MM.1S (cell line): ENCODE measurements at regions not wholly inside any gene's neighbourhood (a gene's known extent, or its start where the extent isn't known, plus 50 kb on each side); places are given as distances from the start of the nearest gene placed in this dataset.

ENCODE experiments used
- DNase-seq: peaks from one replicate; pipeline ENCODE4 v3.0.0-alpha.2; 2015
- H2AFZ ChIP-seq: fragments of 300-600 bp; sonication (generic); 2 replicates; pipeline ENCODE4 v1.6.0; 2016; ENCODE audit warnings: antibody characterized with exemption, low read length
- H3F3A ChIP-seq: fragments of 300-600 bp; sonication (generic); 2 replicates; pipeline ENCODE4 v1.6.1; 2016; ENCODE audit warnings: mild to moderate bottlenecking, antibody characterized with exemption, low read length, moderate library complexity, mixed read lengths; ENCODE audit not compliant: insufficient read depth
- H3K27ac ChIP-seq: fragments of 300-600 bp; sonication (generic); 2 replicates; pipeline ENCODE4 v1.5.1; 2016; ENCODE audit warnings: mild to moderate bottlenecking, low read length
- H3K27me3 ChIP-seq: fragments of 300-600 bp; sonication (generic); replicated peaks from 2 replicates; pipeline ENCODE4 v1.6.0; 2016; ENCODE audit warnings: low read length; ENCODE audit not compliant: insufficient read depth
- H3K36me3 ChIP-seq: fragments of 300-600 bp; sonication (generic); replicated peaks from 2 replicates; pipeline ENCODE4 v1.6.1; 2016; ENCODE audit warnings: mild to moderate bottlenecking, low read length, mixed read lengths; ENCODE audit not compliant: insufficient read depth
- H3K4me1 ChIP-seq: fragments of 300-600 bp; sonication (generic); 2 replicates; pipeline ENCODE4 v1.6.1; 2016; ENCODE audit warnings: low read length, mixed read lengths
- H3K4me2 ChIP-seq: fragments of 300-600 bp; sonication (generic); 2 replicates; pipeline ENCODE4 v1.6.0; 2016; ENCODE audit warnings: low read depth, low read length
- H3K4me3 ChIP-seq: fragments of 300-600 bp; sonication (generic); 2 replicates; pipeline ENCODE4 v1.5.1; 2016; ENCODE audit warnings: low read length, mixed read lengths
- H3K79me2 ChIP-seq: fragments of 300-600 bp; sonication (generic); 2 replicates; pipeline ENCODE4 v1.6.1; 2016; ENCODE audit warnings: mixed run types, low read length, mixed read lengths
- H3K9ac ChIP-seq: fragments of 300-600 bp; sonication (generic); 2 replicates; pipeline ENCODE4 v1.6.1; 2016; ENCODE audit warnings: low read length, mixed read lengths
- H3K9me2 ChIP-seq: fragments of 300-600 bp; sonication (generic); replicated peaks from 2 replicates; pipeline ENCODE4 v1.6.1; 2016; ENCODE audit warnings: mild to moderate bottlenecking, low read length, mixed read lengths; ENCODE audit not compliant: insufficient read depth
- H3K9me3 ChIP-seq: fragments of 300-600 bp; sonication (generic); replicated peaks from 2 replicates; pipeline ENCODE4 v1.6.1; 2016; ENCODE audit warnings: mild to moderate bottlenecking, low read length, mixed read lengths; ENCODE audit not compliant: insufficient read depth
- H4K20me1 ChIP-seq: fragments of 300-600 bp; sonication (generic); 2 replicates; pipeline ENCODE4 v1.6.1; 2016; ENCODE audit warnings: mild to moderate bottlenecking, low read length, moderate library complexity, mixed read lengths; ENCODE audit not compliant: insufficient read depth
- EZH2 ChIP-seq: fragments of 300-600 bp; sonication (generic); optimal IDR thresholded peaks from 2 replicates; pipeline ENCODE3; 2017; ENCODE audit warnings: low read depth, mild to moderate bottlenecking, antibody characterized with exemption, low read length, mixed read lengths
- EZH2phosphoT487 ChIP-seq: fragments of 300-600 bp; sonication (generic); IDR thresholded peaks from 2 replicates; pipeline ENCODE4 v1.6.1; 2018; ENCODE audit warnings: antibody characterized with exemption, low read length
- TF ChIP-seq, protein P1 (sequence below): fragments of 300-600 bp; sonication (generic); IDR thresholded peaks from 2 replicates; pipeline ENCODE4 v1.5.1; 2016; ENCODE audit warnings: antibody characterized with exemption, low read length, mixed read lengths

DNA sequence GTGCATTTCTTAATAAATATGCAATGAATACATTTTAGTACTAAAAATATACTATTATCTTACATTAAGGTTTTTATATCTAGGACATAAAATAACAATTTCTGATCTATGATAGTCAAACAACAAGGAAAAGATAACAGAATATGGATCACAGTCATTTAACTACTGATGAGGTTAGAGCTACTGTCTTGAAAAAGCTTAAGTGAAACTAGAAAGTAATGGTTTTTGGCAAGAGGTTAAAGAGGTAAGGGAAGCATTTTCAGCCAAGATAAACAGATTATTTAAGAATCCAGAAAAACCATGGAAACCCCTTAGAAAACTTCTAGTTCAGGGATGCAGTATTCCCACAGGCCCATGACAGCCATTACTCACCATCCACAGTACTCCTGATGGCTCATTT, 787.4 kb downstream of the DACH1 start:
- Histone ChIP-seq H3F3A (no peaks in the 10 kb centered on the region), H3K27ac (no peak overlapping the region), H3K4me3 (no peak overlapping the region), H2AFZ (no peak overlapping the region), H3K79me2 (no peaks in the 10 kb centered on the region), H3K4me2 (no peak overlapping the region), H3K27me3 (no peaks in the 10 kb centered on the region), H3K36me3 (no peaks in the 10 kb centered on the region), H3K9ac (no peak overlapping the region), H4K20me1 (no peaks in the 10 kb centered on the region), H3K4me1 (no peaks in the 10 kb centered on the region), H3K9me2 (no peaks in the 10 kb centered on the region), H3K9me3 (no peaks in the 10 kb centered on the region)
- TF ChIP-seq, protein P1, sequence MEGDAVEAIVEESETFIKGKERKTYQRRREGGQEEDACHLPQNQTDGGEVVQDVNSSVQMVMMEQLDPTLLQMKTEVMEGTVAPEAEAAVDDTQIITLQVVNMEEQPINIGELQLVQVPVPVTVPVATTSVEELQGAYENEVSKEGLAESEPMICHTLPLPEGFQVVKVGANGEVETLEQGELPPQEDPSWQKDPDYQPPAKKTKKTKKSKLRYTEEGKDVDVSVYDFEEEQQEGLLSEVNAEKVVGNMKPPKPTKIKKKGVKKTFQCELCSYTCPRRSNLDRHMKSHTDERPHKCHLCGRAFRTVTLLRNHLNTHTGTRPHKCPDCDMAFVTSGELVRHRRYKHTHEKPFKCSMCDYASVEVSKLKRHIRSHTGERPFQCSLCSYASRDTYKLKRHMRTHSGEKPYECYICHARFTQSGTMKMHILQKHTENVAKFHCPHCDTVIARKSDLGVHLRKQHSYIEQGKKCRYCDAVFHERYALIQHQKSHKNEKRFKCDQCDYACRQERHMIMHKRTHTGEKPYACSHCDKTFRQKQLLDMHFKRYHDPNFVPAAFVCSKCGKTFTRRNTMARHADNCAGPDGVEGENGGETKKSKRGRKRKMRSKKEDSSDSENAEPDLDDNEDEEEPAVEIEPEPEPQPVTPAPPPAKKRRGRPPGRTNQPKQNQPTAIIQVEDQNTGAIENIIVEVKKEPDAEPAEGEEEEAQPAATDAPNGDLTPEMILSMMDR: no peak
- no peak for TF ChIP-seq EZH2
- TF ChIP-seq EZH2phosphoT487: no peak
- DNase-seq: no peak

DNA sequence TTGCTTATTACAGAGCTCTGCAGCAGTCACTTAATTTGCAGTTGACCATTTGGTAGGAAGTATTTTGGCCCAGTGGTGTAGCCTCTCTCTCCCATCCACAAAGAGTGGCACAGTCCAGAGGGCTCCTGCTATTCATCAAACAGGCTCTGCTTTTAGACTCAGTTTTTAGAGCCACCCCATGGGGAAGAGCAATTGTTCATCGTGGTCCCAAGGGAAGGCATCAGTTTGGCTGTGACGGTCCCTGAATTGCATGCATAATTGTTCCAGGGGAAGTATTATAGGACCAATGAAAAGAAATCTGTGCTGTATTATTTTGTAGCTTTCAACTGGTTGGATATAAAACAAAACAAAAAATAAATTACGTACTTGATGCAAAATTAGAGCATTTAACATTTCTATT, 799.0 kb downstream of the DACH1 start:
- Histone ChIP-seq H3K9ac (no peak overlapping the region), H3F3A (no peaks in the 10 kb centered on the region), H3K9me3 (no peaks in the 10 kb centered on the region), H3K4me1 (no peaks in the 10 kb centered on the region), H3K27ac (no peak overlapping the region), H4K20me1 (no peaks in the 10 kb centered on the region), H3K9me2 (no peaks in the 10 kb centered on the region), H3K36me3 (no peaks in the 10 kb centered on the region), H2AFZ (no peak overlapping the region), H3K27me3 (no peaks in the 10 kb centered on the region), H3K4me3 (no peak overlapping the region), H3K4me2 (no peak overlapping the region), H3K79me2 (no peaks in the 10 kb centered on the region)
- no peak for DNase-seq
- no peak for TF ChIP-seq EZH2
- TF ChIP-seq, protein P1: no peak
- TF ChIP-seq EZH2phosphoT487: no peak

DNA sequence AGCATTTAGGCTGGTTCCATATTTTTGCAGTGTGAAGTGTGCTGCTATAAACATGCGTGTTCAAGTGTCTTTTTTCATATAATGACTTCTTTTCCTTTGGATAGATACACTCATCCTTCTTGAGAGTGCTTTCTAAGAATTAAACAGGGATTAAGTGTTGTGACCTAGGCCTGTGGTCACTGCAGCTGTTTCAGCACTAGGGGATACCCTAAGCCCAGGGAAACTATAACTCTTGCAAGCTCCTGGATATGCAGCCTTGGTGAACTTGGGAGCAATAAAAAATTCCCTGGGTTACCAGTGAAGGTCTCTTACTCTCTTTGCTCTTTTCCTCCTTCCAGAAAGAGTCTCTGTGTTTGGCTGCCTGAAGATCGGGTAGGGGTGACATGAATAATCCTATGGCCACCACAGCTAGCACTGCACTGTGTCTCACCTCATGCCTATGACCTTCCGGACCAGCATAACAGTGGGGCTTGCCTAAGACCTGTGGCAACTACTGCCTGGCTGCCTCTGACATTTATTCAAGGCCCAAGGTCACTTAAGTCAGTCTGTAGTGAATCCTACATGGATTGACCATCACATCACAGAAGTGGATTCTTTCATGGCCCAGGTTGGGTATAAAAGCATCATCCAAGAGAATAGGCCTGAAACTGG, 799.7 kb downstream of the DACH1 start:
- no peaks in the 10 kb centered on the region for H3F3A ChIP-seq
- no peaks in the 10 kb centered on the region for H3K9me2 ChIP-seq
- no peaks in the 10 kb centered on the region for H3K36me3 ChIP-seq
- no peak overlapping the region for H2AFZ ChIP-seq
- no peaks in the 10 kb centered on the region for H3K9me3 ChIP-seq
- DNase-seq: no peak
- no peaks in the 10 kb centered on the region for H4K20me1 ChIP-seq
- no peaks in the 10 kb centered on the region for H3K27me3 ChIP-seq
- H3K4me2 ChIP-seq: no peak overlapping the region
- no peaks in the 10 kb centered on the region for H3K4me1 ChIP-seq
- H3K27ac ChIP-seq: no peak overlapping the region
- no peak overlapping the region for H3K9ac ChIP-seq
- H3K4me3 ChIP-seq: no peak overlapping the region
- no peaks in the 10 kb centered on the region for H3K79me2 ChIP-seq
- TF ChIP-seq EZH2phosphoT487: no peak
- TF ChIP-seq, protein P1: no peak
- TF ChIP-seq EZH2: no peak
